GM12875 (cell line): ENCODE measurements at regions not wholly inside any gene's neighbourhood (a gene's known extent, or its start where the extent isn't known, plus 50 kb on each side); places are given as distances from the start of the nearest gene placed in this dataset.

Experiments used
- H3K4me3 ChIP-seq: one replicate; pipeline ENCODE4 v1.5.1; 2011; ENCODE audit warnings: low read depth, low read length, control low read depth
- CTCF ChIP-seq: IDR thresholded peaks from 2 replicates; pipeline ENCODE4 v1.5.1; 2011; ENCODE audit warnings: low read depth, mild to moderate bottlenecking, control low read depth, inconsistent platforms, low read length, moderate library complexity, borderline replicate concordance; ENCODE audit not compliant: insufficient read depth

- no peak overlapping the region for H3K4me3 ChIP-seq
- TF ChIP-seq CTCF, result no peak
Measured at GRCh38 chr4:123581802-123582201, 185.2 kb downstream of the SPRY1 start.

- no peak overlapping the region for H3K4me3 ChIP-seq
- TF ChIP-seq CTCF, result no peak
Measured at GRCh38 chr4:123583043-123583442, 186.4 kb downstream of the SPRY1 start.

GRCh38 chr4:123585111-123585510, 188.5 kb downstream of the SPRY1 start:
- no peak for TF ChIP-seq CTCF
- no peak overlapping the region for H3K4me3 ChIP-seq

GRCh38 chr4:123587983-123588494, 191.4 kb downstream of the SPRY1 start:
- H3K4me3 ChIP-seq, result no peak overlapping the region
- TF ChIP-seq CTCF, result no peak

- no peak for TF ChIP-seq CTCF
- H3K4me3 ChIP-seq, result no peak overlapping the region
Measured at GRCh38 chr4:123588631-123589241, 192.1 kb downstream of the SPRY1 start.

GRCh38 chr4:123589301-123589700, 192.7 kb downstream of the SPRY1 start:
- TF ChIP-seq CTCF, result no peak
- H3K4me3 ChIP-seq, result no peak overlapping the region

- TF ChIP-seq CTCF, result no peak
- no peak overlapping the region for H3K4me3 ChIP-seq
Measured at GRCh38 chr4:123591875-123592274, 195.3 kb downstream of the SPRY1 start.
